Keratinocyte (primary cell): ENCODE measurements at regions not wholly inside any gene's neighbourhood (a gene's known extent, or its start where the extent isn't known, plus 50 kb on each side); places are given as distances from the start of the nearest gene placed in this dataset.

Experiments used
- DNase-seq: peaks from one replicate; pipeline ENCODE4 v3.0.0-alpha.2; 2011; ENCODE audit warnings: low read depth, missing footprints, low spot score
- FAIRE-seq: peaks from 2 replicates; lab custom pipeline; 2011; peaks lifted over from hg19 to GRCh38; lab: Jason Lieb, UNC
- H2AFZ ChIP-seq: 2 replicates; pipeline ENCODE4 v1.6.0; 2012; ENCODE audit warnings: low read length, control low read depth, inconsistent platforms; ENCODE audit not compliant: control insufficient read depth
- H3K27ac ChIP-seq: 2 replicates; pipeline ENCODE4 v1.5.1; 2011; ENCODE audit warnings: low read length; ENCODE audit not compliant: control insufficient read depth, insufficient read depth
- H3K27me3 ChIP-seq: 3 replicates; pipeline ENCODE4 v1.6.0; 2011; ENCODE audit warnings: low read length; ENCODE audit not compliant: control insufficient read depth, insufficient read depth; ENCODE audit errors: extremely low read depth
- H3K36me3 ChIP-seq, 2 experiments: 2 replicates in 1 of 2; 3 replicates in 1 of 2; pipeline ENCODE4 v1.5.1; 2011; ENCODE audit warnings: low read length in 2 of 2, mild to moderate bottlenecking in 1 of 2; ENCODE audit not compliant: control insufficient read depth in 2 of 2, insufficient read depth in 2 of 2; ENCODE audit errors: extremely low read depth in 1 of 2
- H3K4me1 ChIP-seq: 3 replicates; pipeline ENCODE4 v1.5.1; 2011; ENCODE audit warnings: low read length; ENCODE audit not compliant: control insufficient read depth, insufficient read depth; ENCODE audit errors: extremely low read depth
- H3K4me2 ChIP-seq: 3 replicates; pipeline ENCODE4 v1.6.0; 2011; ENCODE audit warnings: low read depth, low read length; ENCODE audit not compliant: control insufficient read depth, insufficient read depth; ENCODE audit errors: extremely low read depth
- H3K4me3 ChIP-seq, 3 experiments: fragments of 200-600 bp in 1 of 3; sonication (generic) in 1 of 3; 2 replicates in 2 of 3; 3 replicates in 1 of 3; pipeline ENCODE4 v1.5.1; 2011 to 2016; ENCODE audit warnings: low read length in 3 of 3, mild to moderate bottlenecking in 3 of 3, control low read depth in 2 of 3, inconsistent platforms in 1 of 3, low read depth in 1 of 3, mixed read lengths in 1 of 3, mixed run types in 1 of 3, moderate library complexity in 1 of 3; ENCODE audit not compliant: control insufficient read depth in 2 of 3, insufficient read depth in 2 of 3; ENCODE audit errors: extremely low read depth in 1 of 3
- H3K79me2 ChIP-seq: 2 replicates; pipeline ENCODE4 v1.6.0; 2012; ENCODE audit warnings: low read length; ENCODE audit not compliant: control insufficient read depth, insufficient read depth
- H3K9ac ChIP-seq: 3 replicates; pipeline ENCODE4 v1.6.0; 2011; ENCODE audit warnings: low read length; ENCODE audit not compliant: control insufficient read depth, insufficient read depth; ENCODE audit errors: extremely low read depth
- H3K9me1 ChIP-seq: 3 replicates; pipeline ENCODE4 v1.6.0; 2011; ENCODE audit warnings: low read length; ENCODE audit not compliant: control insufficient read depth, insufficient read depth; ENCODE audit errors: extremely low read depth
- H3K9me3 ChIP-seq: 2 replicates; pipeline ENCODE4 v1.5.1; 2012; ENCODE audit warnings: low read depth, low read length; ENCODE audit not compliant: control insufficient read depth
- H4K20me1 ChIP-seq: 3 replicates; pipeline ENCODE4 v1.6.0; 2011; ENCODE audit warnings: low read length; ENCODE audit not compliant: control insufficient read depth, insufficient read depth; ENCODE audit errors: extremely low read depth
- CTCF ChIP-seq, 3 experiments: IDR thresholded peaks in 1 of 3; conservative IDR thresholded peaks in 1 of 3; optimal IDR thresholded peaks in 1 of 3; 2 replicates in 2 of 3; 3 replicates in 1 of 3; pipeline versions ENCODE3 to v1.5.1; 2011; ENCODE audit warnings: low read length in 3 of 3, mild to moderate bottlenecking in 3 of 3, moderate library complexity in 2 of 3, control low read depth in 1 of 3, inconsistent platforms in 1 of 3; ENCODE audit not compliant: insufficient read depth in 2 of 3; ENCODE audit errors: extremely low read depth in 1 of 3
- EZH2 ChIP-seq: IDR thresholded peaks from one replicate; pipeline ENCODE4 v1.6.1; 2012; ENCODE audit warnings: inconsistent platforms, mild to moderate bottlenecking, low read length, moderate library complexity
- dilution Hi-C: fragments of 300-500 bp; cut with MboI; formaldehyde crosslinking; loops from one replicate; pipeline ENCODE4 v1.7.0; 2020; ENCODE audit warnings: low sequenced_read_pairs; ENCODE audit not compliant: extremely low pct_ligation_motif_present

- H3K27ac ChIP-seq, result no peak overlapping the region
- peaks cover 0 to 2% of the 10 kb centered on the region in 2 experiments for H3K36me3 ChIP-seq
- H3K4me3 ChIP-seq, result no peak overlapping the region
- no peaks in the 10 kb centered on the region for H3K4me1 ChIP-seq
- no peak overlapping the region for H3K4me2 ChIP-seq
- no peaks in the 10 kb centered on the region for H4K20me1 ChIP-seq
- FAIRE-seq, result no peak
- no peak for DNase-seq
- H2AFZ ChIP-seq, result no peak overlapping the region
- H3K27me3 ChIP-seq, result no peaks in the 10 kb centered on the region
- no peaks in the 10 kb centered on the region for H3K9me1 ChIP-seq
- no peaks in the 10 kb centered on the region for H3K79me2 ChIP-seq
- no peaks in the 10 kb centered on the region for H3K9me3 ChIP-seq
- no peak overlapping the region for H3K9ac ChIP-seq
- dilution Hi-C loops, result no loop called here
- TF ChIP-seq EZH2 (no peak), CTCF (optimal IDR thresholded peaks at IDR 0.05 in 1 of 3, IDR thresholded peaks at IDR 0.05 in 1 of 3, conservative IDR thresholded peaks at IDR 0.05 in 1 of 3; ENCODE audit: extremely low read depth in 1 of 3, insufficient read depth in 2 of 3, low read length in 3 of 3) (no peak)
Observed at GRCh38 chr6:144805049-144805448, 519.9 kb downstream of the UTRN start.

GRCh38 chr6:144806222-144806621, 521.1 kb downstream of the UTRN start:
- peaks cover 0 to 3% of the 10 kb centered on the region in 2 experiments for H3K36me3 ChIP-seq
- FAIRE-seq (no peak), DNase-seq (no peak)

More at GRCh38 chr6:144806222-144806621, 521.1 kb downstream of the UTRN start:
- dilution Hi-C loops, result no loop called here
- no peaks in the 10 kb centered on the region for H3K27me3 ChIP-seq
- no peak overlapping the region for H3K4me3 ChIP-seq
- H3K27ac ChIP-seq, result no peak overlapping the region
- TF ChIP-seq EZH2 (no peak), CTCF (optimal IDR thresholded peaks at IDR 0.05 in 1 of 3, IDR thresholded peaks at IDR 0.05 in 1 of 3, conservative IDR thresholded peaks at IDR 0.05 in 1 of 3; ENCODE audit: extremely low read depth in 1 of 3, insufficient read depth in 2 of 3, low read length in 3 of 3) (no peak)
- H3K9me1 ChIP-seq, result no peaks in the 10 kb centered on the region
- no peak overlapping the region for H2AFZ ChIP-seq
- no peak overlapping the region for H3K4me2 ChIP-seq
- H3K9me3 ChIP-seq, result no peaks in the 10 kb centered on the region
- no peaks in the 10 kb centered on the region for H3K79me2 ChIP-seq
- H3K4me1 ChIP-seq, result no peaks in the 10 kb centered on the region
- H4K20me1 ChIP-seq, result no peaks in the 10 kb centered on the region
- no peak overlapping the region for H3K9ac ChIP-seq
